Mesothelial cell of epicardium (in vitro differentiated cells): ENCODE measurements at regions not wholly inside any gene's neighbourhood (a gene's known extent, or its start where the extent isn't known, plus 50 kb on each side); places are given as distances from the start of the nearest gene placed in this dataset.

Experiments
- DNase-seq, 2 experiments: peaks; one replicate each; pipeline ENCODE4 v3.0.0; 2021; ENCODE audit warnings: low spot score in 2 of 2; ENCODE audit not compliant: unreplicated experiment in 2 of 2
- H3K27ac Mint-ChIP-seq: 2 replicates; pipeline ENCODE4 v1.8.0; 2021; ENCODE audit warnings: mixed read lengths
- H3K27me3 Mint-ChIP-seq: 2 replicates; pipeline ENCODE4 v1.8.0; 2021; ENCODE audit warnings: low read depth, mixed read lengths
- H3K36me3 Mint-ChIP-seq: 2 replicates; pipeline ENCODE4 v1.8.0; 2021; ENCODE audit warnings: mixed read lengths
- H3K4me1 Mint-ChIP-seq: 2 replicates; pipeline ENCODE4 v1.8.0; 2021; ENCODE audit warnings: mixed read lengths
- H3K4me3 Mint-ChIP-seq: 2 replicates; pipeline ENCODE4 v1.8.0; 2021; ENCODE audit warnings: mild to moderate bottlenecking, moderate library complexity, mixed read lengths
- H3K9me3 Mint-ChIP-seq: 2 replicates; pipeline ENCODE4 v1.8.0; 2021; ENCODE audit warnings: mixed read lengths
- TF ChIP-seq, protein P1 (sequence below): fragments of 200-600 bp; sonication (generic); IDR thresholded peaks from one replicate; pipeline ENCODE4 v1.5.0; 2021; ENCODE audit warnings: antibody characterized with exemption; ENCODE audit not compliant: unreplicated experiment

DNA sequence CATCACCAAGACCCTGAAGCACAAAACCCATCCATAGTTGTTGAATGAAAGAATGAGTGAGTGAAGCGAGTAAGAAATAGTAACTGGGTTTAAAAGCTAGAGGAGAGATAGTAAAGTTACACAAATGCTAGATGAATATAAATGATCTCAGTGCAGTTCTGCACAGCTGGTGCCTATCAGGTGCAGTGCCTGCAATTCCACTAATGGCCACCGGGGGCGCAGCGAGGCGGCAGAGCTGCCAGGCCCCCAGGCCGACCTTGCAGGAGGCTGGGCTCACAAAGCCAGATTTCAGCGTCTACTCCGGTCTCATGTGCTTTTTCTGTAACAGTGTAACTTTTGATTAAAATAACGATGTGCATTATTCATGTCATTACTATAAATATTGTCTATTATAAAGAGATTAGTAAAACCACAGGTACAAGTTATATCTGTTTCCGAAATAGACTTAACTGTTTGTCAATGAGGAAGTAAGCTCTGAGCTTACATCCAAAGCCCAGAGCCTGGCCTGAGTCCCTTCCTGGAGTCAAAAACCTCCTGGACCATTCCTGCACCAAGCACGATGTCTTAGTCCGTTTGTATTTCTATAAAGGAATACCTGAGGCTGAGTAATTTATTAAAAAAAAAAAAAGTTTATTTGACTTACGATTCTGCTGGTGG is 477.6 kb downstream of the NPHP4 start:
- Mint-ChIP-seq H3K4me1 (peaks cover 11% of the 10 kb centered on the region), H3K36me3 (no peaks in the 10 kb centered on the region), H3K4me3 (no peak overlapping the region), H3K27me3 (peaks cover 15% of the 10 kb centered on the region), H3K9me3 (no peaks in the 10 kb centered on the region), H3K27ac (no peak overlapping the region)
- peak; percentile 56 to 91 for DNase-seq
- TF ChIP-seq, protein P1, sequence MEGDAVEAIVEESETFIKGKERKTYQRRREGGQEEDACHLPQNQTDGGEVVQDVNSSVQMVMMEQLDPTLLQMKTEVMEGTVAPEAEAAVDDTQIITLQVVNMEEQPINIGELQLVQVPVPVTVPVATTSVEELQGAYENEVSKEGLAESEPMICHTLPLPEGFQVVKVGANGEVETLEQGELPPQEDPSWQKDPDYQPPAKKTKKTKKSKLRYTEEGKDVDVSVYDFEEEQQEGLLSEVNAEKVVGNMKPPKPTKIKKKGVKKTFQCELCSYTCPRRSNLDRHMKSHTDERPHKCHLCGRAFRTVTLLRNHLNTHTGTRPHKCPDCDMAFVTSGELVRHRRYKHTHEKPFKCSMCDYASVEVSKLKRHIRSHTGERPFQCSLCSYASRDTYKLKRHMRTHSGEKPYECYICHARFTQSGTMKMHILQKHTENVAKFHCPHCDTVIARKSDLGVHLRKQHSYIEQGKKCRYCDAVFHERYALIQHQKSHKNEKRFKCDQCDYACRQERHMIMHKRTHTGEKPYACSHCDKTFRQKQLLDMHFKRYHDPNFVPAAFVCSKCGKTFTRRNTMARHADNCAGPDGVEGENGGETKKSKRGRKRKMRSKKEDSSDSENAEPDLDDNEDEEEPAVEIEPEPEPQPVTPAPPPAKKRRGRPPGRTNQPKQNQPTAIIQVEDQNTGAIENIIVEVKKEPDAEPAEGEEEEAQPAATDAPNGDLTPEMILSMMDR: peak; percentile 100

DNA sequence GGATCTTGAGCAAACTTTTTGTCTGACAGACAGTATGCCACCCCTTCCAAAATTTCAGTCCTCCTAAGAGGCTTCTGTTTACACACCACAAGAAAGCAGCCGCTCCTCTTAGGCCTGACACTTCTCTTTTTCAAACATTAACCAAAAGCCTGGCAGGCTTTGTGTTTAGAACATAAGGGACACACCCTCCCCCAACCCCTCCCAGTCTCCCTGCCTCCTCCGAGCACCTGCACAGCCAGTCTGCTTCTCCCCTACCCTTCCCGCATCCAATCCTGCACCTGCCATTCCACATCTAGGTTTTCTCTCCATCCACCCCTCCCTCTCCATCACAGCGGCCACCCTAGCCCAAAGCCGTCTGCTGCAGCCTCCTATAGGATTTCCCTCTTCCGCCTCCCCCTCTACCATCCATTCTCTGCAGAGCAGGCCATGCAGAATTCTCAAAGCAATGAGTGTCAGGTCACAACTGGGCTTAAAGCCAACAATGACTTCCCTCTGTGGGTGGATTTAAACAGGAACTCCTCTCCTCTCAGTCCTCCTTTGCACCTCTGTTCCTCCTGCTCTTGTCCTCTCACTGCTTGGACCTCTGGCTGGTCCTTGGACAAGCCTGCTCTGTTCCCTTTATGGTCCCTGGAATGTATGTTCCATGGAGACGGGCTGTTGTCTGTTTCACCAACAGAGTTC is 478.2 kb downstream of the NPHP4 start:
- TF ChIP-seq, protein P1: no peak
- Mint-ChIP-seq H3K9me3 (no peaks in the 10 kb centered on the region), H3K4me3 (no peak overlapping the region), H3K36me3 (no peaks in the 10 kb centered on the region), H3K4me1 (peaks cover 11% of the 10 kb centered on the region), H3K27me3 (peaks cover 16% of the 10 kb centered on the region), H3K27ac (no peak overlapping the region)
- no peak for DNase-seq

DNA sequence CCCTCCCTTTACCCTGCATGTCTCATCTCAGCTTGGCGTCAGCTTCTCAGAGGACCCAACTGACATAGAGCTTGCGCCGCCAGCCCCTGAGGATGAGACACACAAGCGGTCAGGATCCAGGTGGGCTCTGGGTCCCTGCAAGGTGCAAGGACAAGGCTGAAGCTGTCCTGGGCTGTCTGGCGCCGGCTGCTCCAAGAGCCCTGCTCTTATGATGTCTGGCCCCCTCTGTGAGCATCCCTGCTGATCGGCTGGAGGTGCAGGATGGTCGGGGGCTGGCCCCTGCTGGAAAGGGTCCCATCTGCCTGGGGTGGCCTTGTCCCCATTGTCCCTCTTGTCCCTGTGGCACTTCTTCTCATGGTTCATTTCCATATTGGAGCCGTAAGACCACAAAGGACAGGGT is 479.0 kb downstream of the NPHP4 start:
- Mint-ChIP-seq H3K27ac (no peak overlapping the region), H3K9me3 (no peaks in the 10 kb centered on the region), H3K4me3 (no peak overlapping the region), H3K27me3 (peaks cover 16% of the 10 kb centered on the region), H3K4me1 (peaks cover 11% of the 10 kb centered on the region), H3K36me3 (no peaks in the 10 kb centered on the region)
- TF ChIP-seq, protein P1: no peak
- no peak for DNase-seq

DNA sequence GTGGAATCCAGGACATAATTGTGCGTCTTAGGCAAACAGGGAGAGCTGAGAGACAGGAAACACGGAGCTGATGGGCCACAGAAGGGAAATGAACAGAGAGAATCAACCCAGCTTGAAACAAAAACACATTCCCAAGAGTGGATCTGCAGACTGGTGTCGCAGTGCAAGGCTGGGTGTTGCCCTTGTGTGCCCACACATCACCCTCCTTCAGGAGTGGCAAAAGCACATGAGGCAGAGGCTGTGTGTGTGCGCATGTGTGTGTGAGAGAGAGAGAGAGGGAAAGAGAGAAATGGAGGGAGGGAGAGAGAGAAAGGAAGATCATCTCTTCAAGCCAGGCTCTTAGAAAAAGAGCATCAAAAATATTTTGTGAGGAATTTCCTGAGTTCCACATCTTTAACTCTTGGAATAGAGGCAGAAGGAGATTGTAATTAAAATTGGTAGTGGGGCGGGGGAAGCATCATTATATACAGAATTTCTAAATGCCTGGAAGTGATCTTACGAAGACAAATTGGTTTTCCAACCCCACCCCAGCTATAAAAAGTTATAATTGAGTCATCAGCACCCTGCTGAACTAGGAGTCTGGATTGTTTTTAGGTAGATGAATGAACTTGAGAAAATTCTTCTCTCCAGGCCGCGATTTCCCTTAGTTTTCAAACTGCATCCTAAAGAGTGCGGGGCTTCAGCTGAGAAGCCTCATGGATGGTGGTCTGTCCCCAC is 480.7 kb downstream of the NPHP4 start:
- TF ChIP-seq, protein P1: no peak
- Mint-ChIP-seq H3K4me3 (no peak overlapping the region), H3K27ac (no peak overlapping the region), H3K36me3 (no peaks in the 10 kb centered on the region), H3K4me1 (peaks cover 23% of the 10 kb centered on the region), H3K27me3 (peaks cover 21% of the 10 kb centered on the region), H3K9me3 (no peaks in the 10 kb centered on the region)
- no peak for DNase-seq

DNA sequence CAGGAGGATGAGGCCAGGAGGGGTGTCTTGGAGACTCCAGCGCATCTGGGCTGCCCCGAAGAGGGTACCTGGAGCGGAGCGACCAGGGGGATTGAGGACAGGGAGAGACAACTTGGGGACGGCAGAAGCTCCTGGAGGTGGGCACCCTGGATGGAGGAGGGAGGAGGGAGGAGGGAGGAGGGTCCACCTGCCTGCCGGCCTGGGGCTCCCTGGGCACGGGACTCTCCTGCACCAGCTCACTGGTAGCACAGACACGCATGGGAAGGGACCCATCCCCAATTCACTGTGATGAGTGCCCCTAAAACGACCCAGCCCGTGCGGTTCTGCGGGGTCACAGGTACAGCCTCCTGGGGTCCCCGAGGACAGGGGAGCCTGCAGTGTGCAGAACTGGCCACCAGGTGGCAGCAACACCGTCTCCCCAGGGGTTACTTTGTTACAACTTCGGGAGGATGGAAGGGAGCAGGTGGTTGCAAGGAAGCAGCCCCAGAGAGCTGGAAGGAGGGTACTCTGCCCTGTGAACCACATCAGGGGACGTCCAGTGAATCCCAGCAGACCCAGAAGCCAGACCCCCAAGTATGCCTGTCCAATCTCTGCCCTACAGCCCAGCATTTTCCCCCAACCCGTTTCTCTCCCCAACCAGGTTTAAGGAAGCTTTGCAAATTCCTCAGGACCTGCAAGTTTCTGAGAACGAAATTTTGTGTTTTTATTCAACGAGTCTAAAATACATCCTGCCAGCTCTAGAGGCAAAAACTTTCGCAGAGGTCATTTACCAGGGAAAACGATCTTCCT is 482.4 kb downstream of the NPHP4 start:
- no peaks in the 10 kb centered on the region for H3K36me3 Mint-ChIP-seq
- H3K27ac Mint-ChIP-seq: no peak overlapping the region
- H3K9me3 Mint-ChIP-seq: no peaks in the 10 kb centered on the region
- no peak overlapping the region for H3K4me3 Mint-ChIP-seq
- TF ChIP-seq, protein P1: peak; percentile 99
- H3K27me3 Mint-ChIP-seq: peaks cover 21% of the 10 kb centered on the region
- peaks cover 25% of the 10 kb centered on the region for H3K4me1 Mint-ChIP-seq
- DNase-seq: peak; percentile 58 to 90
